ENCODE measurements at regions not wholly inside any gene's neighbourhood (a gene's known extent, or its start where the extent isn't known, plus 50 kb on each side); places are given as distances from the start of the nearest gene placed in this dataset.

- TF ChIP-seq CTCF (IDR thresholded peaks at IDR 0.05; ENCODE audit: poor library complexity, severe bottlenecking): no peak
- TF ChIP-seq EZH2 (IDR thresholded peaks at IDR 0.05; ENCODE audit: borderline replicate concordance, insufficient read depth, low read length, poor library complexity, severe bottlenecking): no peak
- TF ChIP-seq POLR2AphosphoS5 (IDR thresholded peaks at IDR 0.05): no peak
- TF ChIP-seq TAF1 (IDR thresholded peaks at IDR 0.05; ENCODE audit: low read depth): no peak
- no peak for TF ChIP-seq REST (IDR thresholded peaks at IDR 0.05; ENCODE audit: borderline replicate concordance)
- TF ChIP-seq EP300 (conservative IDR thresholded peaks at IDR 0.05; ENCODE audit: poor library complexity, severe bottlenecking): no peak
- no peak for TF ChIP-seq MXI1 (conservative IDR thresholded peaks at IDR 0.05; ENCODE audit: poor library complexity, severe bottlenecking)
These were observed 324.8 kb downstream of the COL11A1 start for GRCh38 chr1:102783487-102783886.

All from neural cell (in vitro differentiated cells).